Jurkat, Clone E6-1 (cell line): ENCODE measurements at regions not wholly inside any gene's neighbourhood (a gene's known extent, or its start where the extent isn't known, plus 50 kb on each side); places are given as distances from the start of the nearest gene placed in this dataset.
"Not testable (repeated sequence)": the region's sequence is repeated elsewhere in the genome, so short reads cannot be mapped to it uniquely, and the experiment has no call there.

ENCODE experiments used
- DNase-seq: peaks from one replicate; pipeline ENCODE4 v3.0.0-alpha.2; 2011; ENCODE audit warnings: low read depth, low spot score
- H3K4me3 ChIP-seq: 2 replicates; pipeline ENCODE4 v1.5.1; 2011; ENCODE audit warnings: mild to moderate bottlenecking, low read length, control low read depth, moderate library complexity

- H3K4me3 ChIP-seq: no peak overlapping the region
- no peak for DNase-seq
Measured at GRCh38 chr18:43774497-43774896, 497.2 kb upstream of the SYT4 start.

GRCh38 chr18:43775591-43775990 lies 498.3 kb upstream of the SYT4 start:
- H3K4me3 ChIP-seq: no peak overlapping the region
- no peak for DNase-seq

- H3K4me3 ChIP-seq: no peak overlapping the region
- no peak for DNase-seq
Measured at GRCh38 chr18:43776997-43777396, 499.7 kb upstream of the SYT4 start.

- H3K4me3 ChIP-seq: no peak overlapping the region
- no peak for DNase-seq
Measured at GRCh38 chr18:43777636-43778304, 500.5 kb upstream of the SYT4 start.

GRCh38 chr18:43780782-43781340 lies 503.6 kb upstream of the SYT4 start:
- no peak for DNase-seq
- no peak overlapping the region for H3K4me3 ChIP-seq

- no peak overlapping the region for H3K4me3 ChIP-seq
- no peak for DNase-seq
Measured at GRCh38 chr18:43785158-43785557, 507.9 kb upstream of the SYT4 start.

GRCh38 chr18:43786893-43787292 lies 509.6 kb upstream of the SYT4 start:
- DNase-seq: no peak
- no peak overlapping the region for H3K4me3 ChIP-seq

GRCh38 chr18:43787721-43788120 lies 510.4 kb upstream of the SYT4 start:
- not testable (repeated sequence) for H3K4me3 ChIP-seq, DNase-seq

- no peak for DNase-seq
- no peak overlapping the region for H3K4me3 ChIP-seq
Measured at GRCh38 chr18:43789234-43790000, 512.1 kb upstream of the SYT4 start.

GRCh38 chr18:43793910-43794309 lies 516.6 kb upstream of the SYT4 start:
- no peak for DNase-seq
- H3K4me3 ChIP-seq: no peak overlapping the region

GRCh38 chr18:43794363-43794762 lies 517.1 kb upstream of the SYT4 start:
- no peak overlapping the region for H3K4me3 ChIP-seq
- no peak for DNase-seq

GRCh38 chr18:43797347-43797746 lies 520.1 kb upstream of the SYT4 start:
- no peak overlapping the region for H3K4me3 ChIP-seq
- DNase-seq: no peak

- peak; percentile 72 for DNase-seq
- no peak overlapping the region for H3K4me3 ChIP-seq
Measured at GRCh38 chr18:43800584-43800983, 523.3 kb upstream of the SYT4 start.

GRCh38 chr18:43805646-43806194 lies 528.4 kb upstream of the SYT4 start:
- H3K4me3 ChIP-seq: no peak overlapping the region
- no peak for DNase-seq

GRCh38 chr18:43812627-43813026 lies 535.3 kb upstream of the SYT4 start:
- no peak overlapping the region for H3K4me3 ChIP-seq
- no peak for DNase-seq

- H3K4me3 ChIP-seq: no peak overlapping the region
- DNase-seq: no peak
Measured at GRCh38 chr18:43819397-43819796, 542.1 kb upstream of the SYT4 start.

- H3K4me3 ChIP-seq: no peak overlapping the region
- DNase-seq: peak; percentile 87
Measured at GRCh38 chr18:43819873-43820272, 542.6 kb upstream of the SYT4 start.

GRCh38 chr18:43825768-43826167 lies 548.5 kb upstream of the SYT4 start:
- no peak for DNase-seq
- no peak overlapping the region for H3K4me3 ChIP-seq

GRCh38 chr18:43826215-43826614 lies 548.9 kb upstream of the SYT4 start:
- peak; percentile 62 for DNase-seq
- no peak overlapping the region for H3K4me3 ChIP-seq

GRCh38 chr18:43827311-43827710 lies 550.0 kb upstream of the SYT4 start:
- DNase-seq: no peak
- no peak overlapping the region for H3K4me3 ChIP-seq
